Activated CD4-positive, alpha-beta T cell treated with anti-CD3 and anti-CD28 coated beads, Interleukin-2, Interleukin-4, amounts not matched to agents 100 ng/mL and 50 ng/mL, durations not matched to agents 16 hours and 8 hours (primary cell): ENCODE measurements at regions not wholly inside any gene's neighbourhood (a gene's known extent, or its start where the extent isn't known, plus 50 kb on each side); places are given as distances from the start of the nearest gene placed in this dataset.
A peak's percentile ranks its signal among the peaks of the same experiment; 100 is the strongest.

Experiments used
- DNase-seq: peaks from one replicate; pipeline ENCODE4 v3.0.0-alpha.2; 2020; ENCODE audit warnings: low spot score

GRCh38 chr18:27695052-27695451 lies 481.9 kb downstream of the CDH2 start:
- DNase-seq = no peak

DNA sequence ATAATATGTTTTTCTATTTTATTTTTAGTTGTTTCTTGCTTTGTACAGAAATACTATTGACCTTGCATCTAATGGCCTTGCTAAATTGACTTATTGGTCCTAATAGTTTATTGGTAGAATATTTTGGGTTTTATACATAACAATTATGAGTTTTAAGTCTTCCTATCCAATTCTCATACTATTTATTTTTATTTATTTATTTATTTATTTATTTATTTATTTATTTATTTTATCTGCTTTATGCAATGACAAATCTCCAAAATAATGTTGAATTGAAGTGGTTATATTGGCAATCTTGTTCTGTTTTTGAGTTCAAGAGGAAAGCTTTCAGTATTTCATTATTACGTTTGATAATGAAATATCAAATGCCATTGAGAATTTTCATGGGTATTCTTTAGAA lies 488.3 kb downstream of the CDH2 start:
- no peak for DNase-seq

DNA sequence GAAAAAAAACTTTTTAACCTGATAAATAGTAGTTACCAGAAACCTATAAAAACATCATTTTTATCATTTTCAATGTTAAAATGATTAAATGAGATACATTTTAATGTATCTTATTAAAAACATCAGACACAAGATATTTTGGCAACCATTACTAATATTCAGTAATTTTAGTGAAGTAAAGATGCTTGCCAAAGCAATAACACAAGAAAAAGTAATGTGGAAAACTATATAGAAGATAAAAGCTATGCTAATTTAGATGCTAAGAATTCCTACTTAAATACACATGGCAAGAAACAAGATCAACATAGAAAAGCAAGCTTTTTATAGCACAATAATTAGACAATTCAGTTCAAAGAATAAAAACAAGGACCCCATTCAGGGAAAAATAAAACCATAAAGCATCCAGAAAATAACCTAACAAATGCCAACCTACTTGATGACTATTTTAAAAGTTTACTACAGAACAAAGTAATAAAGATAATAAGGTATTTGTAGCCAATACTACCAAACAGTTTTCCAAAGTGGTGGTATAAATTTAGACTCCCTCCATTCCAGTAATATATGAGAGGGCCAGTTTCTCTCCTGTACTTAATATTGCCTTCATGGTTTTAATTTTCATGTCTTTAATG lies 489.5 kb downstream of the CDH2 start:
- DNase-seq = no peak

DNA sequence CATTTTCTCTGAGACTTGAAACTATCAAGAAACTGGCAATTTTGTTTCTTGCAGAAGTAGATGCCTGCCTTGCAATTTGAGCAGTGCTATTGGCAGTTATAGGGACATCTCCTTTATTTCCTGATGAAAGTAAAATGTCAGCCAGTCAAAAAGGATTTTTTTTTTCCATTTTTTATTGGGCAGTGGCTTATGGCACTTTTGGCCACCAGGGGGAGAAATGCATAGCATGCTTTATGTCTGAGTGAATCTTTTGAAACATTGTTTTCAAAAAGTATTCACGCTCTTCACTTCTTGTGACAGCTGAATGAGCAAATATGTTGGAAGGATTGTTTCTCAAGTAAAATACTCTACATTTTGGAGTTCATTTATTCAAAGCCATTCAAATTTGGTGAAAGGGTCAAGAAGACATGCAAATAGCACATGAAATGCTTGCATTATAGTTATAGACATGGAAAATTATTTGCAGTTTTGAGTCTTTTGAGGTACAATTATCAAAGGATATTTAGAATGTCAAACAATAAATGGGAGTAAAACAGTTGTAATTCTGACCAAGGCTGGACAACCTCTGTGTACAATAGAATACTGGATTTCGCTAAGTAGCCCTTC lies 491.0 kb downstream of the CDH2 start:
- peak; percentile 3 for DNase-seq

GRCh38 chr18:27685091-27685490 lies 491.8 kb downstream of the CDH2 start:
- no peak for DNase-seq

- no peak for DNase-seq
These were observed 489.3 kb upstream of the CHST9 start for GRCh38 chr18:27674411-27674810.

DNA sequence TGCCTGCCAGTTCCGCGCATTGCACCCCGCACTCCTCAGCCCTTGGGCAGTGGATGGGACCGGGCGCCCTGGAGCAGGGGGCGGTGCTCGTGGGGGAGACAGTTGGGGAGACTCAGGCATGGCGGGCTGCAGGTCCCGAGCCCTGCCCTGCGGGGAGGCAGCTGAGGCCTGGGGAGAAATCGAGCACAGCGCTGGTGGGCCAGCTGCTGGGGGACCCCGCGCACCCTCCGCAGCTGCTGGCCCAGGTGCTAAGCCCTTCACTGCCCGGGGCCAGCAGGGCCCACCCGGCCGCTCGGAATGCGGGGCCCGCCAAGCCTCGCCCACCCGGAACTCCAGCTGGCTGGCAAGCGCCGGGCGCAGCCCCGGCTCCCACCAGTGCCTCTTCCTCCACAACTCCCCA lies 488.8 kb upstream of the CHST9 start:
- DNase-seq = no peak

- no peak for DNase-seq
These were observed 483.1 kb upstream of the CHST9 start for GRCh38 chr18:27668158-27668557.

- DNase-seq = no peak
These were observed 482.0 kb upstream of the CHST9 start for GRCh38 chr18:27667064-27667463.

- no peak for DNase-seq
These were observed 480.9 kb upstream of the CHST9 start for GRCh38 chr18:27666016-27666415.

DNA sequence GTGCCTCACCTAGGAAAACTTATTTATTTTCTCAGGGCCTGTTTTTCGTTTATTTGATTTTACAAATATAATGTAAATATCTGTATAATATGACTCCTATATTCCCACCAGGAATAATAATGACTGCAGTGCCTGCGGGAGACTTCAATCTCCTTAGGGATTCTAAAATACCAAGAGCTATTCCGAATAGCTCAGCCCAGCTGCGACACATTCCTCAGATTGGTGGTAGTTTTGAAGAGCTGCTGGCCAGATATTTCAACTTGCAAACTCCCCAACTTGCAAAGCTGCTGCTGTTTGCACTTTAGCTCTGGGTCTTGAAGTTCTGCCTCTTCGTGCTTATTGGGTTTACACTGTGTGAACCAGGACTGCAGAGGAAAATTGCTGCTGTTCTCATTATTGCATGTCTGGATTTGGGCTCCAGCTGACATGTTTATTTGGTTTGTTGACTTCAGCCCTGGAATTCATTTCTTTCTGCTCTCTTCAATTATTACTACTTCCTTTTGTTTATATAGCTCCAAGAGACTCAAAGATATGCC lies 480.2 kb upstream of the CHST9 start:
- DNase-seq = no peak

- DNase-seq = no peak
These were observed 477.8 kb upstream of the CHST9 start for GRCh38 chr18:27662949-27663348.

DNA sequence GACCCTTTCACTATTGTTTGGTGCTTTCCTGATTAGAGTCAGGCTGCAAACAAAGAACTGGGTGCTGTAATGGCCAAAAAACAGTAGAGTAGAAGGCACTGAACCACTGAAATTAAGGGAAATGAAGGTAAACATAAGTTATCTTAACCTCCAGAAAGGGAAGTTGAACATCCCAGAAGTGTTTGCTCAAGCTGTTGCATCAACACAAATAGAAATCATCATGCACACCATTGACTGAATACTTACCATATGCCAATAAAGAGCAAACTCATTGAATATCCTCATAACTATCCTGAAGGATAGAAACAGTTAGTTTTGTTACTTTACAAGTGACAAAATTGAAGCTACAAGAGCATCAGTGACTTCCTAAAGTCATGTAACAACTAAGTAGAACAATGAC lies 477.4 kb upstream of the CHST9 start:
- DNase-seq = no peak

DNA sequence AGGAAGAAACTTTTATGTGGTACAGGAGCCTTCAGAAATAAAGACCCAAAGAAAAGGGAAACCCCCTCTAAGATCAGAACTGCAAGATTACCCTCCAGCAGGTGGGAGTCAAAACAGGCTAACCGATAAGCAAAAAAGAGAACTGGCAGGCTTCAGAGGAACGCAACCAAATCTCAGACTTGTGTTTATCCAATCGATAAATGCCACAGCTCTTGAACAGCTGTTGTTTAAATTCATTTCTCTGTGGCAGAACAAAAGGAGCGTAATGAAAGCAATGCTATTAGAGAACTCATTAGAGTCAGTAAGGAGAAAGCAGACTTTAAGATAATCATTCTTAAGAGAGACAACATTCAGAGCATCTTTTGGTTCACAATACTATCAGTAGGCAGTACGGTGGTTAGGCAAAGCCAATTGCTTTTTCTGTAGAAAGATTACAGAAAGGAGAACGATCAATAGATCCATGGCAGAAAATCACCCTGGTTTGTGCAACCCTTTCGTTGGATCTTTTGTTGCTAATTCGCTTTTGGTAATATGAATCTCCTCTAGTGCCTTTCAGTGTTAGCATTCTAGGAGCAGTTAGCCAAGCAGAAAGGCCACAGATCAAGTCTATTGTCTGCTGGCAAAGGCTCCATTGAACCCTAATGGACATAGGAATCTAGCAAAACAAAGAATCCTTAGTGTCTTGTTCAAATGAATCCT lies 476.4 kb upstream of the CHST9 start:
- no peak for DNase-seq

DNA sequence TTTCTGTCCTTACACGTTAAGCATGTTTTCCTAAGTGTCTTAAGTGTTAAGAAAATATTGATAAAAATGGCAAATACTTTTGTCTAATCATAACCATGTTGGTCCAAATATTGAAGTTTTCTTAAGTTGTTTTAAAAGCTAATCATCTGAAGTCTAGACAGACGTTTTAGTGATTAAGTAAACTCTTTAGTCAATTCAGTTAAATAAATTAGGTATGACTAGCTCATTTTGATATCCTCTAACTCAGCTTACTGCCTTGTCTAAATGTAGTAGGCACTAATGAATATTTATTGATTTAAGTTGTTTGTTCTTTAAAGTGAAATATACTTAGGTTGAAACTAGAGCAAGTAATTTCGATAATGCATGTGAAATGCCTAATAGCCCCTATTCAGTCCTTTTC lies 471.8 kb upstream of the CHST9 start:
- DNase-seq = no peak

- DNase-seq = no peak
These were observed 471.2 kb upstream of the CHST9 start for GRCh38 chr18:27656167-27656778.

DNA sequence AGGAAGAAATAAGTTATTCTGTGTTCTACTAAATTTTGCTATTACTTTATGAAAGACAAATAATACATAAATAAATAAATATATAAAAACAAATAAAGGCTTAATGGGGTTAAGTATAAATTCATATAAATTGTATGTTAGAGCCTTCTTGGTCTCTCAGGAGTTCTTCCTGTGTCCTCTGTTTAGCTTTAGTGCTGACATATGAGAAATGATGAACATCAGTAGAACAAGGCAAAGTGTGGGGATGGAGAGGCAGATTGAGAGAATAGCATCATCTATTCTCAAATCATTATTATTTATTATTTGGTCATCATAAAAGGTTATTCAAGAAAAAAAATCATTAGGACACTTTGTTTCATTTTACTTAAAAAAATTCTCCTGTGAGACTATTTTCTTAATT lies 468.1 kb upstream of the CHST9 start:
- DNase-seq = no peak

- DNase-seq = peak; percentile 3
These were observed 467.5 kb upstream of the CHST9 start for GRCh38 chr18:27652480-27653121.

GRCh38 chr18:27649621-27650020 lies 464.5 kb upstream of the CHST9 start:
- no peak for DNase-seq

- no peak for DNase-seq
These were observed 460.8 kb upstream of the CHST9 start for GRCh38 chr18:27645929-27646328.

GRCh38 chr18:27636576-27637085 lies 451.5 kb upstream of the CHST9 start:
- no peak for DNase-seq

DNA sequence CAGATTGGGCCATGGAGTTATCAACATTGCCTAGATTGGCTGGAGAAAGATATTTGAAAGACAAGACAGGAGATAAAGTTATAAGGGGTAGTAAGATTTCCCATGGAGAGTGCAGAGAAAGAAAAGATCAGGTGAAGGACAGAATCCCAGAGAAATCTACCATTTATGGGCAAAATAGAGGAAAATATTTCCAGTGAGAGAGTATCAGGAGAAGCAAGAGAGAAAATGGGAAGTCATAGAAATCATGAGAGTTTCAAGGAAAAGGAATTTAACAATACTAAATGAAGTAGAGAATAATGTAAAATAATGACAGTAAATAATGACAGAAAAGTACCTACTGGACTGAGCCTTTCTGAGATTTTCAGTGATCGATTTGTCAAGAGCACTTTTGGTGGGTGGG lies 447.6 kb upstream of the CHST9 start:
- DNase-seq = no peak
